LoVo (cell line): ENCODE measurements at regions not wholly inside any gene's neighbourhood (a gene's known extent, or its start where the extent isn't known, plus 50 kb on each side); places are given as distances from the start of the nearest gene placed in this dataset.
"Not testable (repeated sequence)": the region's sequence is repeated elsewhere in the genome, so short reads cannot be mapped to it uniquely, and the experiment has no call there.

Source experiments
- DNase-seq: peaks from one replicate; pipeline ENCODE4 v3.0.0-alpha.2; 2016; ENCODE audit warnings: low spot score

DNA sequence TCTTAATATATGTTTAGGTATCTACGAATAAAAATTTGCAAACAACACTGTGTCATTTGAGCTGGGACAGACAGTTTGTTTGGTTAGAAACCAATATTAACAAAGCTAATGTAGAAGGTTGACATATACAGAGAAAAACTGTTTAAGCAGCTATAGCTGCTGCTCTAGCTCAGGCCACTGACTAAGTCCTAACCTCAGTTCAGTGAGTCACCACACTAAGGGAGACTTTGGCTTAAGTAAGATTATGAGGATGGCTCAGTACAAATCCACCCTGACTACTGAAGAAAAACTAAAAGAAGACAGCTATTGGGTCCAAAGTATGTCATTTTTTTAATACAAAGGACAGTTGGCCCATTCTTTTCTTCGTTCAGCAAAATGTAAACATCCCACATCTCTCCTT lies 717.3 kb upstream of the ACTRT1 start:
- DNase-seq: no peak

DNA sequence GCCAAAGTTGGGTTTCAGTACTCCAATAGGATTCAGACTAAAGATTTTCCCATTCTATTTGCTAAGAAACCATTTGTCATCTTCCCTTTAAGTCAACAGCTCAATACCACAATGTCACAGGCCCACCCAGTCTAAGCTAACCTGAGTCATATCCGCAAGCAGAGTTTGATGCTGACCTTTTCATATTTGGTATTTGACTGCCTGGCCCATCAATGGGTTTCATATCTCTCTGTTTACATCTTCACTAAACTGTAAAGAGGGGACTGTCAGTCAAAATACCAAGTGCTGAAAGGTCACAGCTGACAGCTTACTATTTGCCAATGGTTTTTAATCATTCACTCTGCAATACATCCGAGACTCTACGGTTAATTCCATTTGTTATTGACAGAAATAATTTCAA lies 707.5 kb upstream of the ACTRT1 start:
- no peak for DNase-seq

DNA sequence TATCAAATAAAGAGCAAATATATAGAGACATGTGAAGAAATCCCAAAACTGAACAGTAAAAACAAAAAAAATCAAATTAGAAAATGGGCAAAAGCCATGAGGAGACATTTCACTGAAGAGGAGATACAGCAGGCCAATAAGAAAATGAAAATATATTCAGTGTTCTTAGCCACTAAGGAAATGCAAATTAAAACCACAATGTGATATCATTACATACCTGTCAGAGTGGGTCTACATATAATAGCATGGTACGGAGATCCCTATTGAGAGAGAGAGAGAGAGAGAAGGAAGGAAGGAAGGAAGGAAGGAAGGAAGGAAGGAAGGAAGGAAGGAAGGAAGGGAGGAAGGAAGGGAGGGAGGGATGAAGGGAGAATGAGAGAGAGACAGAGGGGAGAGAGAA lies 707.0 kb upstream of the ACTRT1 start:
- DNase-seq: no peak

DNA sequence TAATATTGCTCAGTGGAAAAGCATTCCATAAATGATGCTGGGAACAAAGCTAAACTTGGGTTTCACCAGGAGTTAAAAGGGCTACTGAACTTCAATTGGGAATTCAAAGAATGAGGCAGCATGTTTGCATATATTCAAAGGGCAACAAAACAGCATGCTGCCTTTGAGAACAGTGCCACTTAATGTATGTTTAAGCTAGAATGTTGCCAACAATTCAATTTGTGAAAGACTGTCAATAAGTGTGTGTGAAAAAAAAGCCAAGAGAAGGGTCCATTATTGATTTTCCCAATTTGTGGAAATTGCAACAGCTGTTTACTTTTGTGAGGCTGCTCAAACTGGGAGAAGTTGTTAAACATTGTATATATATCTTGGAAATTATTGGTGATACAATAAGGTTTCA lies 701.9 kb upstream of the ACTRT1 start:
- no peak for DNase-seq

DNA sequence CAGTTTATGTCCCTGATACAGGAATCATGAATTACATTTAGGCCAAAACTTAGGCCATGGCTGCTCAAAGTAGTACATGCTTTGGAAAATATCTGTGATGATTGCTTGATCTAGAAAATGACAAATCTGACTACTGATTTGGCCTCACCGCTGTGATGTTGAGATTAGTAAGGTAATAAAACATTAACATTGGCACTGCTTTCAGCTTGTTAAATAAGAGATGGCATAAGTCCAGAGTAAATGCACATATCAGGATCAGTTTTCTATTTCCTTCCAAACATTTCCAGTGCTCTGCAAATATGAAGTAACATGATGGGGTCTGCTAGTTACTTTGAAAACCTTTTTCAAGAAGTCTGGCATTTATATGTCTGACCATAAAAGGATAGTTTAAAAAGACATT lies 687.3 kb upstream of the ACTRT1 start:
- DNase-seq: no peak

DNA sequence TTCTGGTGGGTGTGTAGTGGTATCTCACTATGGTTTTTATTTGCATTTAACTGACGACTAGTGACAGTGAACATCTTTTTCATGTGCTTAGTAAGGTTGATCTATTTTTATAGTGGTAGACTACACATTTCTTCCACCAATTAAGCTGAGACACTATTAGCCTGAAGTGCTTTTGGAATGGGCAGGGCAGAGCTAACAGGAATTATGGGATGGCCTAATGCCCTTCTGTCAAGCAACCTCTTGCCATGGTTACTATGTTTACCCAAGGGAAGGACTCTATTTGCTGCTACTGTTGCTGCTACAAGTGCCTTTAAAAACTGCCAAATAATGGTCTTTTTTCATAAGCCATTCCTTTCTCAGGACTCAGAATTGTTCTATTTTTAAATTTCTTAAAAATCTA lies 676.7 kb upstream of the ACTRT1 start:
- DNase-seq: no peak

DNA sequence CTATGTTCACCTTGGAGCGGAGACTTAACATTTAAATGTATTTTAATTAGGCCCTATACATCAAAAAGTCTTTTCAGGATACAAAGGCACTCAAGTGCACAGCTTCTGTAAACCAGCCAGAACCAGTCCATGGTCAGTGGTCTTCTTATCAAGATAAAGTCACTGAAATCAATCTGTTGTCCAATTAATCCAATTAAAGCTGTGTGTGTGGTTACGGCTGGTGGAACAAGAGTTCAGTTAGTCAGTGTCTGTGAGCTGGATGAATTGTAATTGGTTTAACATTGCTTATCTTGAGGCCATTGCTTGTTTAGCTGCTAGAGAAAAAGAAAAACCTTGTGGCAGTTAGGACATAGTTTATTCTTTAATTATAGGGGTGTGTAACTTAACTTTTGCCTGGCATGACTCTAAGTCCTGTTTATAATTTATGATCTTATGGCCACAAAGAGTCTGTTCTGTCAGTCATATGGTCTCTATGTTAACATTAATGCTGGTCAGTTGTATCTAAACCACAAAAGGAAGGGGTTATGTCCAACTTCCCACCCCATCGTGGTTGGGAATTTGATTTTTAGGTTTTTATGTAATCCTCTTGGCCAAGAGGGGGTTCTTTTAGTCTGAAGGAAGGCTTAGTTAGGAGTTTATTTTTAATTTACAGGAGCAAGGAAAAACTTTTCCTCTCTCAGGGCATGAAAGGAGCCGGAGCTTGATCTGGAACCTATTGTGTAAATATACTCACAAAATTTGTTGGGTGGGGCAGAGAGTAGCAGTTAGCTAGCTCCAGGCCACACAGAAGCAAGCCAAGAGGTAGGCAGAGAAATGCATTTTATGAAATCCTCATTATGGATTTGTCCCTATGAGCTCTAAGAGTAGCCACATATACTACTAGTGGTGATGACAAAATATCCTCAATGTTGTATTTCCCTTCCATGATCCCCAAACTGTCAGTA lies 665.7 kb upstream of the ACTRT1 start:
- DNase-seq: no peak

DNA sequence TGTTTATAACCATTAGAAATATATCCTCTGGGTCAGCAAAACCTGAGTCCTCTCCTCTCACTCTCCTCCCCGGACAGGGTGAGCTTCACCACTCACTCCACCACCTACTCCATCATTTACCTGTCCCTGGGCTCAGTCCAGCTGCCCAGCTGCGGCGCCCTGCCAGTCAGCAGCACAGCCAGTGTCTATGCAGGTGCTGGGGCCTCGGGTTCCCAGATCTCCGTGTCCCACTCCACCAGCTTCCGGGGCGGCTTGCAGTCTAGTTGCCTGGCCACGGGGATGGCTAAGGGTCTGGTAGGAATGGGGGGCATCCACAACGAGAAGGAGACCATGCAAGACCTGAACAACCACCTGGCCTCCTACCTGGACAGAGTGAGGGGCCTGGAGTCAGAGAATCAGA lies 662.2 kb upstream of the ACTRT1 start:
- DNase-seq: no peak

DNA sequence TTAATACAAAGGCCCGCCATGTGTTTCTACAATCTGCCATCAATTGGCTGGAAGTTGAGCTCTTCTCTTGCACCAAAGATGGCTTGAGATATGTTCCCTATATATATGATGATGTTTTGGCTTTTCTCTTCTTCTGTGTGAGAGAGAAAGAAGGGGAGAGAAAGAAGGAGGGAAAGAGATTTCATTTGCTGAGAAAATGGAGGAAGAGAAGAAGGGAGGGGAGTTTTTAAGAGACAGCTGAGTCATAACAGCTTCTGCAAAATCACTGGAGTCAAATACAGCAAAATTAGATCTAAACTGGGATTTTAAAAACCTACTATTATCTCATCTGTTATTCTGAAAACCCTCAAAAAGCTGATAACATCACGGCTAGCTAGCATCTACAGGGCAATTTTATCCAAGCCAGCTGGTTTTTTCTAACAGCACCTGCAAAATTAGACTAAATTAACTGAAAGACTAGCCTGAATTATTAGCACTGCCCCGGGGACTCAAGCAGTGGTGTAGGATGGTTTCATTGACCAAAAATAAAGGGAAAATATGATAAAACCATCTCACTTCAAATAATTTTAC lies 647.6 kb upstream of the ACTRT1 start:
- no peak for DNase-seq

DNA sequence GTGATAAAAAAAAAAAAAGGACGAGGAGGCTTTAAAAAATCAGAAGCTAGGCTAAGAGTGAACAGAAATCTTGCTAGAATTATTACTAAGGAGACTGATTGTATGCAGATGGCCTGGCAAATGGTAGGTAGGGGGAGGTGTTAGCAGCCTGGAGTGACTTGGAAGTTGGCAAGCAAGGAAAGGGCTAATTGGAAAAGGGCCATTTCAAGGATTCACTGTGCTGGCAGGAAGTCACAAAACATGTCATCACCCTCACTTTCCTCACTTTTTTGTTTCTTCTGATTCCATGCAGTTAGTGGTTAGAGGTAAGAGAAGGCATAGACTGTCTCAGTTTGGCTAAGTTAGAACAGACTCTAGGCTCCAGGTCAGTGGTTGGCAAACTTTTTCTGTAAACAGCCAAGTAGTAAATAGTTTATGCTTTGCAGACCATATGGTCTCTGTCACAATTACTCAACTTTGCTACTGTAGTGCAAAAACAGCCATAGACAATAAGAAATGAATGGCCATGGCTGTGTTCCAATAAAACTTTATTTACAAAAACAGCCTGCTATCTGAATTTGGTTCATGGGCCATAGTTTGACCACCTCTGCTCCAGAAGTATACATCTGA lies 646.5 kb upstream of the ACTRT1 start:
- DNase-seq: no peak

DNA sequence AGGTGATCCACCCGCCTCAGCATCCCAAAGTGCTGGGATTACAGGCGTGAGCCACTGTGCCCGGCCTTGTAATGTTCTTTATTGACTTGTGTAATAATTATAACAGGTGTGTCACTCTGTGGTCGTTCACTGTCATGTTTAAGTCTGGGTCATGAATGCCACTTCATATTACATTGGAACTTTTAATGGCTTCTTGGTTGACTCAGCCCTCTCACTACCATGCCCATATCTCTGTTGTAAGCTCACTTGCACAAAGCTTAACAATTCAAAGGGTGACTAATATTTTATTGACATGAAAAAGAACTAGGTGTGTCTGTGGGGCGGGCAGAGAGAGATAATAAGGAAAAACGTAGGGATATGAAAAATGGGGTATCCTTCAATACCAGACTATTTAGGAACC lies 639.7 kb upstream of the ACTRT1 start:
- no peak for DNase-seq

DNA sequence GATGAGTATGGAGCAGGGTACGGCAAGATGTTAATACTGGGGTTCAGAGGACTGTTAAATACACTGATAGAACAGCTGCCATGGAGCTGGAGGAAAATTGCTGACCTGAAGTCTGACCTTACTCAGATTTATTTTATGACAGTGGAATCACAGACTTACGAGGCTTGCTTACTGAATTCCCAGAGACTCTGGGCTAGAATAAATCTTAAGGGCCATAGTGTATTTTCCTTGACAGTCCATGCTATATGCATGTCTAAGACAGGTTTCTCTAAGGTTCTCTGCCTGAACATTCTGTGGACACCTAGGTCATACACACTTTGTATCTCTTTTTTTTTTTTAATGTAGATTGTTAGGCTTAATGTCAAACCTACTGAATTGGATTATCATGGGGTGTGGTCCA lies 633.2 kb upstream of the ACTRT1 start:
- no peak for DNase-seq

DNA sequence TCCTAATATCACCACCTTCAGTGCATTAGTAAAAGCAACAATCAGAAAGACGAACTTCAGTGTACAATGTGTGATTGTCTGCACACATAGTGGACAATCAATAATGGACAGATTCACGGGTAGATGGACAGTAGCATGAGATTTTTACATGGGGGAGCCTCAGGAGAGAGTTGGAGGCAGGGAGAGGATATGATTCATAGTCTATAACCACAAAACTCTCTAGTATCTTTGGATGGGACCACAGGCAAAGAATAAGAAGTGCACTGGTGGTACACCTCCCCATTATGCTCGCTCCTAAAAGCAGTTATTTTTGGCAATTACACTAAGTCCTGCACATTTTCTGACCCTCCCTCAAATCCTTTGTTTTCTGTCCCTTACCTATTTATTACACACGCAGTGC lies 624.4 kb upstream of the ACTRT1 start:
- DNase-seq: no peak

DNA sequence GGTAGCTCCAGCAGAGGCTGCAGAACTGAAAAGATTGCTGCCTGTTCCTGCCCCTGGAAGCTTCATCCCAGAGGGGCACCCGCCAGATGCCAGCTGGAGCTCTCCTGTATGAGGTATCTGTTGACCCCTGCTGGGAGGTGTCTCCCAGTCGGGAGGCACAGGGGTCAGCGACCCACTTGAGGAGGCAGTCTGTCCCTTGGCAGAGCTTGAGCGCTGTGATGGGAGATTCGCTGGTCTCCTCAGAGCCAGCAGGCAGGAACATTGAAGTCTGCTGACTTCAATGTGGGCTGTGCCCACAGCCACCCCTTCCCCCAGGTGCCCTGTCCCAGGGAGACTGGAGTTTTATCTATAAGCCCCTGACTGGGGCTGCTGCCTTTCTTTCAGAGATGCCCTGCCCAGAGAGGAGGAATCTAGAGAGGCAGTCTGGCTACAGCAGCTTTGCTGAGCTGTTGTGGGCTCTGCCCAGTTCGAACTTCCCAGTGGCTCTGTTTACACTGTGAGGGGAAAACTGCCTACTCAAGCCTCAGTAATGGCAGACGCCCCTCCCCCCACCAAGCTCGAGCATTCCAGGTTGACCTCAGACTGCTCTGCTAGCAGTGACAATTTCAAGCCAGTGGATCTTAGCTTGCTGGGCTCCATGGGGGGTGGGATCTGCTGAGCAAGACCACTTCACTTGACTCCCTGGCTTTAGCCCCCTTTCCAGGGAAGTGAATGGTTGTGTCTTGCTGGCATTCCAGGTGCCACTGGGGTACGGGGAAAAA lies 622.3 kb upstream of the ACTRT1 start:
- DNase-seq: not testable (repeated sequence)

DNA sequence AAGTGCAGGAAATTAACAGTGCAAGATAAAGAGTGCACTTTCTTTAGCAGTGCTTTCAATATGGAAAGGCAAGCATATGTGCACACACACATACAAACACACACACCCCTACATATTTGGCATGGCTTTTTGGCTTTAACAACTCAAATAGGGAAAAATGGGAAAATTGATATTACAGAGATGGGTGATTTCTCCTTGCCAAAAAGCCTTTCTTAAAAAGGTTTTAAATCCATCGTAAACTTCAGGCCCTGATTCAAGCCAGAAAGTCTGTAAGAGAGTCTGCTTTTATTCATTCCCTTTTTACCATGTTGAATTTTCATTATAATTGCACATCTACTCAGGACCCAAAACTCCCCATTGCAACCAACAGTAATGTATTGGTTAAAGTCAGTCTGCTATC lies 612.0 kb upstream of the ACTRT1 start:
- DNase-seq: no peak

DNA sequence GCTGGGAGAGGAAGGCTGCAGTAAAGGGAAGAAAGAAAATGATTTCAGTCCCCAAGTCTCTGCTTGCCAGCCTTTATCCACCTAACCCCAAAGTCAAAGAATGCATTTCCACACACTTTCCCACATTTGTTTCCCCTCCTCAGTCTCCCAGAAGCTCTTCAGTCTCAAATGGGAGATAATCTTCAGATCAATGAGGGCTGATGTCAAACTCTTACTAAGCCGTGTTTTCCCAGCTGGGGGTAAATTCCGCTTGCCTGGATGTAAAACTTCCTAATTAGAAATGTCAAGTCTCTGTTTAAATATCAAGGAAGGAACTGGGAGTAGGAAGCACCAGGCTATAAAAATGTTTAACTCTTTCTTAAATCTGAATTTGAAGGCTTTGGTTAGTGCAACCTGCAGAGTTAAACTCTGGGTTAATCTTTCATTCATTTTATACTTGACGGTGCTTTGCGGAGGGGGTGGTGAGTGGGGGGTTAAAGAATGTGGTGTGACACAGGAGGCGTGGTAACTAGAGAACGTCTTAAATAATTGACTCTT lies 601.4 kb upstream of the ACTRT1 start:
- DNase-seq: no peak

DNA sequence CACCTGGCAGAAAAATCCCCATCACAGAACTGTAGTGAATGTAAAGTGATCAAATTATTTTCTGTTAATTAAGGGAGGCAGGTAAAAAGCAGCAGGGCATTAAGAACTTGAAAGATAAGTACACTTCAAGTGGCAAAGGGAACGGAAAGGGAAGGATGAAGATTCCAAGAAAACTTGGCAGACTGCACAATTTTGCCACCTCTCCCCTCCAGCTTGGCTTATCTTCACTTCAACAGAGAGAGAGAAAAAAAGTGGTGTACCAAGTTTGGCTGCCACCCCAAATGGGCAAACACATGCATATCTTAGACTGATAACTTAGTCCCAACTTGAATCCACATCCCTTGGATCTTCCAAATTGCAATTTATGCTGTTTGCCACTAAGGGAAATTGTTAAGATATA lies 598.1 kb upstream of the ACTRT1 start:
- no peak for DNase-seq

DNA sequence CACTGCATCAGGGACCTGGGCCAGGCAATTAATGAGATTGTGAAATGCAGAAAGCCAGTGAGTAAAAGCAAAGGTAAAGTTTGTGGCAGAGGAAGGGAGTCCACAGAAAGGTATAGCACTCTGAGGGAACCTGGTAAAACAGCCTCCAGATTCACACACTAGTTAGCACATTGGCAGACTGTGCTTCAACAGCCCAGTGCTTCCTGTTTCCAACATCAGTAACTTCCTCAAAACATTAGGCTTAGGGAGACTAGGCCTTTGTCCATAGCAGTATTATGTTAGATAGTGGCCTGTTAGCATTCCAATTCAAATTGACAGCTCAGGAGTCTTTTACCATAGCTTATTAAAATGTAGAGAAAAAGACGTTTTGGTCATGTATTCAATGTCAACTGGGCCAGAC lies 582.6 kb upstream of the ACTRT1 start:
- no peak for DNase-seq

DNA sequence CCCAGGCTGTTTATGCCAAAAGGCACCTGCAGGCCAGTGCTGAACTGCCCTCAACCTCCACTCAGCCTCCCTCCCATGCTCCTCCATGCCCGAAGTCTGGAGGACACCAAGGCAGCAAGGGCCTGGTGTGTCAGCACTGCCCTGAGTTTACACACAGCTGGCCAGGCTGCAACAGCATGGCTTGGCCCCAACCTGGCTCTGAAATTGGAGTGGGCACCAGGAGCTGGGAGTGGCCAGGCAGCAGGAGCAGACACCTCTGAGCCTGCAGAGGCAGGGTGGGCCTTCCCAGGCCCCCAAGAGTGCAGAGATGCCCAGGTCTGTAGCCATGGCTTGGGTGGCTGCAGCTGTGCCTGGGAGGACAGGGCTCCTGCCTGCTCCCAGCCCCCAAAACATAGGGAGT lies 571.2 kb upstream of the ACTRT1 start:
- no peak for DNase-seq

DNA sequence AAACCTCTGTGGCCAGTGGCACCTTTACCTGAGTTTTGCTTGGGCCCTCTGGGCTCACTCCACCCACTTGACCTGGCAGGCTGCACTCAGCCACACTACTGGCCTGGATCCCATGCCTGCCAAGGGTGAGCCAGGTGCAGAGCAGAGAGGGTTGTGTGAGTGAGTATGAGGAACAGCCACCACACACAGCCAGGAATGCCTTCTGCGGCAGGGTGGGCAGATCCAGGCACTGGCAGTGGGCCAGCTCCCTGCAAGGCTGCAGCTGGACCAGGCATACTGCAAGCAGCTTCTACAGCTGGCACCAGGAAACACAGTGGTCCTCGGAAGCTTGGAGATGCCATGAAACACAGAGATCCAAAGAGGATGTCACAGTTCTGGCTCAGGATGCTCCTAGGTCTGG lies 570.1 kb upstream of the ACTRT1 start:
- DNase-seq: no peak

DNA sequence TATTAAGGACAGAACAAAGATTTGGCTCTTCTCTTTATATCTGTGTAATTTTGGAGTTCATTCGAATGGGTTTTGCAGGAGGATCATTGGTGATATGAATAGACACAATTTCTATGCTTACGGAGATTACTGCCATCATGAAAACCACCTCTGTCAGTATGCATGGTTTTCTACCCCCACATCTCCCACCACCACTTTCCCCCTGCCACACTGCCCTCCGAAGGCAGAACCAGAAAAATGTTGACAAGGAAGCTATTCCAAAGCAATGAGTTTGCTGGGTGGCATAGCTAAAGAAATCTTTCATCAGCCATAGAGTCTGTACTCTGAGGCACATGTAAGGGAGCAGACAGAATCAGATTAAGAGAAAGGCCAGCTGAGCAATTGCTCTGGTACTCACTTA lies 567.3 kb upstream of the ACTRT1 start:
- no peak for DNase-seq

DNA sequence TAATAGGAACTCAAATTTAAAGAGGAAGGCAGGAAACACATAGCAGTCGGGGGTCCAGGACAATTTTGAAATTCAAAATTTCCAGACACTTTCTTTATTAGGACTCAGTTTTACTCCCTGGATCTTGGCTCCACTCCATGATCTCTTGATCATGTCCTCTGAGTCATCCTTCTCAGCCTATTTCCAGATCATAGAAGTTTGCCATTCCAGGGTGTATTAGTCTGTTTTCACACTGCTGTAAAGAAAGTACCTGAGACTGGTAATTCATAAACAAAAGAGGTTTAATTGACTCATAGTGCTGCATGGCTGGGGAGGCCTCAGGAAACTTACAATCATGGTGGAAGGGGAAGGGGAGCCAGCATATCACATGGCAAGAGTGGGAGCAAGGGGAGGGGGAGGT lies 564.7 kb upstream of the ACTRT1 start:
- no peak for DNase-seq
